GM19463 (cell line): ENCODE measurements at regions not wholly inside any gene's neighbourhood (a gene's known extent, or its start where the extent isn't known, plus 50 kb on each side); places are given as distances from the start of the nearest gene placed in this dataset.

ENCODE experiments used
- ATAC-seq: cut with Tn5 transposase; IDR thresholded peaks from one replicate; pipeline ENCODE4 v1.9.1; 2021; ENCODE audit warnings: mild to moderate bottlenecking, moderate library complexity; ENCODE audit not compliant: unreplicated experiment

DNA sequence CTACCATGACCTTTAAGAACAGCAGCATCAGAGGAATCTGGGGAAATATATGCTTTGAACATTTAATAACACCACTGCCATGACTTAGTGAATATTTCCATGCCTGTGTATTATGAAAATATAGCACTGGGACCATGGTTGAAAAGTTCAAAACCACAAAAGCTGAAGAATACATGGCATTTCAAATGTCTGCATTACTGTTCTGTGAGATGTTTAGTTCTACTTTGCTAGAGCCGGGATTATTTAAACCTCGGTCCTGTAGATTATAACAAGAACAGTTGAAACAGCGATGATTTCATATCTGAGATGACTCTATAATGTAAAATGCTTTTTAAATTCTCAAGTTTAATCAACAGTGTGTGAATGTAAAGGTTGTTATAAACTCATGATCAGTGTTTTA is 126.7 kb upstream of the AGA start:
- ATAC-seq, result no peak

DNA sequence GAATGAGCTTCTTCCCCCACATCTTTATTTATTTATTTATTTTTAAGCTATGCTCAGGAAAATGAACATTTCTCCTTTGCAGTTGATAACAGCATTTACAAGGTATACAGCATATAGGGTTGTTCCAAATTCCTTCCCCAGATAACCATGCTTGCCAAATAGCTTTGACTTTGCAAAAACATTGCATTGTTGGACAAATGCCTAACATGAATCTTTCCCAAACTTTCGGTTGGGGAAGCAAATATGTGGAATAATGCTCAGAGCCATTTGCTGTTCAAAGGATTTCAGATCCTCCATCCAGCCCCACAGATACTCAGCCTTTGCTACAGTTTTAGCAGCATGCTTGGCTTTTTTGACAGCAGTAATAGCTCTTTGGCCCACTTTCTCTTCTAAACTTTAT is 127.2 kb upstream of the AGA start:
- no peak for ATAC-seq

DNA sequence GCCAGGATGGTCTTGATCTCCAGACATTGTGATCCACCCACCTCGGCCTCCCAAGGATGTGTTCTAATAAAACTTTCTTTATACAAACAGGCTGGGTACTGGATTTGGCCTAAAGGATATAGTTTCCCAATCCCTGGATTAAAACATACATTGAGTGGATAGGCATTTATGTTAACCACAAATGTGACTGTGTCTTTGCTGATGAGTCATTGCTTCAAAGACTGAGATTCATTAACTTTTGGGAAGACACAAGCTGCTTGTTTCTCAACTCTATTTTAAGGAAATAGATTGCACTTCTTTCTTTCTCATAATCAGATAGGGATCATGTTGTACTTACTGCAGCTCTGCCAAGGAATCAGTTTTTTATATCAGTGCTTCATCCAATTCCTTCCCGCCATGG is 131.3 kb upstream of the AGA start:
- ATAC-seq, result no peak

DNA sequence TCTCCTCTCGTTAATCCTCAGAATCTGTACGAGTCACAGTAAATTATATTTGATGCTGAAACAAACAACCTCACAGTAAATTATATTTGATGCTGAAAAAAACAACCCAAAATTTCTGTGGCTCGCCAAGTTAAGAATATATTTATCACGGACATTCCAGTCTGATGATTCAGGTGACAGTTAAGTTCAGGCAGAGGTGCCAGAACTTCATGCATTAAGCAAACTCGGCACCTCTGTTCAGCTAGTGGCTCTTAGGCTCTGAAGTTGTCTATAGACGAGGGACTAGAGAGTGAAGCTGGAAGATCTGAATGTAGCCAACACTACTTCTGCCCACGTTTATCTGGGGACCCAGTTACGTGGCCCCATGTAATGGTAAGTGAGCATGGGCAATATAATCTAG is 132.2 kb upstream of the AGA start:
- no peak for ATAC-seq

DNA sequence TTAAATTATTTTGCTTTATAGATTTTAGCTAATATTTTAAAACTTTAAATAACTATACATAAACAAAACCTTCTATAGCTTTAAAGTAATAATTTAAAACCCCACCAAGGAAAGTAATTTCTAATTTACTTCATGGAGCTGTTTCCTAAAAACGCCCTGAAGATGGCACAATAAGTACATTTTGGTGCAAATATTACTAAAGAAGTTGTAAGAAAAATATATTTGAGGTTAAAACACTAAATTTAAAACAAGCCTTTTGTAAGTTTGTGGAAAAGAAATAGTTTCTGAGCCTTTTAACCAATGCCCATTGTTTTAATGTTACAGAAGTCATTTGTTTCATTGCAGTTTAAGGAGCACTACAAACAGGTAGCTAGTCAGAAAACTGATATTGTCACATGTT is 137.4 kb upstream of the AGA start:
- ATAC-seq, result no peak

DNA sequence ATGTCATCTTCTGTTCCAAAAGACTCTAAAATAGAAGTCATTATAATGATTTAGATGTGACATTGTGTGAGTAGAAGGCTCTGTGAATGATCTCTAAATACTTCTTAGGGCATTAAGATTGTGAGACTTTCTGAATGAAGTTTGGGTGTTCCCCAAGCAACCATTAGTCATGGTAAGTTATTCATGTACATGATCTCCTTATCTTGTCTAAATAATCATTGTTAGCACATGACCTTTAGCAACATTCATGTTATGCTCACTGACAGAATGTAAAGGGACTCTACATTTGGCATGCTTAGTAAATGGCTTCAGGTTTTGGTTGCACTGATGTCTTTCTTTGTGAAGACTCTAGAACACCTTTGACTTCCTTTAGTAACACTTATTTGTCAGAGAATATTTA is 140.8 kb upstream of the AGA start:
- no peak for ATAC-seq

DNA sequence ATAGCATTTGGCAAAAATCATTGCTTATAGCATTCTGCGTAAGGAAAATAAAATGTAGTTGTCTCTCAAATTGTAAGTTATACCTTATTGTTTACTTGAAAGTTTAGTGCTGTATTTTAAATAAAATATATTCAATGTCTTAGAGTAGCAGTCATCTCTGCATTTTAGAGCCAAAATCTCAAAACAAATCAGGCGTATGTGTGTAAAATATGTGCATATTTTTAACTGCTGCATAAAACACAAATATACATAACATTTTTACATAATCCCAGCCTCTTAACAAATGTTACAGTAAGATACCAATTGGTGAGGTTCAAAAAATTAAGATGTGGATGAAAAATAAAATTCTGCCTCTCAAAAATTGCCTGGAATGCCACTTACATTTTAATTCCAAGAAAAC is 145.8 kb upstream of the AGA start:
- no peak for ATAC-seq

DNA sequence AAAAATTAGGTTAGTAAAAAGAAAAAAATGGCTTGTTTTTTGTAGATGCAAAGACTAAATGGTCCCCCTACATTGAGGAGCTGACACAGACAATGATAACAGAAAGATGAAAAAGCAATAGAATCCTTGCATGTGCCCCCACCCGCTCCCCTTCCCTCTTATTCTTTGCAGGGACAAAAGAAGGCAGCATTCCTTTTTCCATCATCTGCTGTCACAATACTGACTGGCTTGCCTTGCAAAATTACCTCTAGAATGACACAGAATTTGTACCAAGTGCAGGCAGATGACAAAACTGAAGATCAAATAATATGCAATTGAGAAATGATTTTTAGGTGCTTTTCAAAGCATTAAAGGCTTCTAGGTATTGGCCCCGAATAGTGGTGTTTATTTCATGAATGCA is 153.1 kb upstream of the AGA start:
- no peak for ATAC-seq

DNA sequence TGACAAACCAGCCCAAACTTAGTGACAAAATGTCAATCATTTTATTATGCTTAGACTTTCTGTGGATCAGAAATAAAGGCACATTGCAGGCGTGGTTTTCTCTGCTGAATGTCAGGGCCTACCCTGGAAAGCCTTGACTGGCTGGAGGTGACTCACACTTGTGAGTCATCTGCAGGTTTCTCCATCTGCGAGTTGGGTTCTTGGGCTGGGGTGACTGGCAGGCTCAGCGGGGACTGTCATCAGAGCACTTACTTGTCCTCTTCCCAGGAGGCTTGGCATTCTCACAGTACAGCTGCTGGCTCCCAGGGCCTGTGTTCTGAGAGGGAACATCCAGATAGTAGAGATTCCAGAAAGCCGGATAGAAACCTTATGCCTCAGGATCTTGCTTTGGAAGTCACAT is 153.8 kb upstream of the AGA start:
- ATAC-seq, result peak; percentile 83

DNA sequence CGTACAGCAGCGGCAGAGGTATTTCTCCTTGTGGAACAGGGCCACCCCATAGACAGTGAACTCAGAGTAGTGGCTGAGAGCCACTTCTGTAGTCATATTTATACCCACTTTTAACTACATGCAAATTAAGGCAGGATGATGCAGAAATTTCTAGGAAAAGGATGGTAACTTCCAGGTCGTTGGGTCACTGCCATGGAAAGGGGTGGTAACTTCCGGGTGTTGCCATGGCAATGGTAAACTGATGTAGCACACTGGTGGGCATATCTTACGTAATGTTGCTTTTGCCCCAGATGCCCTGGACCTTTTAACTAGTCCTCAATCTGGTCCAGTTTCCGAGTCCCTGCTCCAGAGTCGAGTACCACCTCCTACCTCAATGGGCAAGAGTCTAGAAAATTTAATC is 154.8 kb upstream of the AGA start:
- ATAC-seq, result no peak

DNA sequence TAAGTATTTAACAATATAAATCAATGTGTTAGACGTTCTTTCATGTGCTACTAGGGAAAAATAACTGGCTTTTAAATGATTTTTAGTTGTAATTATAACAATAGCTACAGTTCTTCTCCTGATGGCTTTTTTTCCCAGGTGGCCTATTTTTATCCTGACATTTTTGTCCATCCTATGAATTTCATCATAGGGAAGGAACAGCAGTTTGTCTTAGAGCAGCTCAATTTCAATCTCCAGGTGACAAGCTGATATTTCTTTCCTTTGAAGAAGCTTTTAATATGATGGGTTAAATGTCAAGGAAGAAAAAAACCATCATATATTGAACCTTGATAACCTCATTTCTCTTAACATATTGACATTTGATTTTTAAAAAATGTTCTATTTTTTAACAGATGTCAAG is 163.0 kb upstream of the AGA start:
- ATAC-seq, result no peak

DNA sequence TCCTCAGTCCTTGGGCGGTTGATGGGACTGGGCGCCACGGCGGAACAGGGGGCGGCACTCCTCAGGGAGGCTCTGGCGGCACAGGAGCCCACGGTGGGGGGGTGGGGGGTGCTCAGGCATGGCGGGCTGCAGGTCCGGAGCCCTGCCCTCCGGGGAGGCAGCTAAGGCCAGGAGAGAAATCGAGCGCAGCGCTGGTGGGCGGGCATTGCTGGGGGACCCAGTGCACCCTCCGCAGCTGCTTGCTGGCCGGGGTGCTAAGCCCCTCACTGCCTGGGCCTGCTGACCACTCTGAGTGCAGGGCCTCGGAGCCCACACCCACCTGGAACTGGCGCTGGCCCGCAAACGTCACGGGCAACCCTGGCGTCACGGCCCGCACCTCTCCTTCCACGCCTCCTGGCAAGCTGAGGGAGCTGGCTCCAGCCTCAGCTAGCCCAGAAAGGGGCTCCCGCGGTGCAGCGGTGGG is 164.9 kb upstream of the AGA start:
- no peak for ATAC-seq

DNA sequence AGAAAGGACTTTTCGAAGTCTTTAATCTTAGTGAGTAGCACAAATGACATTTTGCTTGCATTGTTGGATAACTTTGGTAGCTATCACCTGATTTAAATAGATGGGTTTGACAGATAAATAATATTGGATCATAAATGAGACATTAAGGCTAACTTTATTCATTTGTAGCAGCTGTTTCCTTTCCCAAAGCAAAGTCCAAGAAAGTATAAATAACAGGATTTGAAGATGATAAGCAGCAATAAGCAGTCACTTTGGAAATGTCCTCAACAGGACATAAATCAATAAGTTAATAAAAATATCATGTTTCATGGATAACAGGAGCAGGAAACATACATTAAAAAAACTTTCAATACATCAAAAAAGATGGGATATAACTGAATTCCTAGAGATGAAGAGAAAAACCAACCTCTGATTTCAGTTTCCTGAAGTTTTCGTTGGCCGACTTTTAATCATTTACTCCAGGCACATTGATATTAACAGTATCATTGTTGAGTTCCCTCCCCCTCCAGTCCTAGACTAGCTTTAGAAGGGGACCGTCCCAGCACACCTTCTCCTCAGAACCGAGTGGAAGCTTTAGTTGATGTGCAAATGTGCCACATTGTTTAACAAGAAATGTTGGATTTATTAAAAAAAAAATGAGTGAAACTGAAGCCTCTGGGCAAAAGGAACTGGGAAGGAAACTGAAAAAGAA is 169.9 kb upstream of the AGA start:
- ATAC-seq, result no peak

DNA sequence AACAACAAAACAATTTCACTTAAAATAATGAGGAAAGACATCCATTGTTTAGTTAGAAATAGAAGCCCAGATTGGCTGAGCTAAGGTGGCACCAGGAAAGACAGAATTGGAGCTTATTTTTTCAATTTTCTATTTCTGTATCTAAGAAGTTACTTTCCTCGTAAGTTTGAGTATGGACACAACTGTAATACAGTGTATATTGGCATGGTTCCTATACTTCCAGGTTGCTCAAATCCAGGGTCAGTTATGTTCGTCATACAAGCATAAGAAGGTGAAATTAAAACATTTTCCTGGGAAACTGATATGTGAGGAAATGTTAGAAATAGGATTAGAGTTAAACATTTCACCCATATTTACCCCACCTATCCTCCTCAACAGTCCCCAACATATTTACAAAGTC is 170.4 kb upstream of the AGA start:
- ATAC-seq, result no peak

DNA sequence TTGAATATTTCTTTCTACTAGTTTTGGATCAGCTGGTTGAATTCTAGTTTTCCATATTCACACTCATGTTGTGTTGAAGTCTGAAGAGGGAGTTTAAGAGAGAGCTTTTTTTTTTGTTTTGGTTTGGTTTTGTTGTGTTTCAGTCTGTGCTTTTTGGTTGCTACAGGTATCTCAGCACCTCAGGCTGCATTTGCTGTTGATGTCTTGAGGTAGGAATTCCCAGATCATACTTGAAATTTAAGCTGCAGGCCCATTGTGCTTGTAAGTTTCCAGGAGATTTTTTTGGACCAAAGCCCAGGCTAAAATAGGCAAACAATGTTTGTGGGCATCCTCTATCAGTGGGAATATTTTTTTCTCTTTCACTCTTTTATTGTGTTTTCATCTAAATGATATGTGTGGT is 190.2 kb upstream of the AGA start:
- no peak for ATAC-seq

DNA sequence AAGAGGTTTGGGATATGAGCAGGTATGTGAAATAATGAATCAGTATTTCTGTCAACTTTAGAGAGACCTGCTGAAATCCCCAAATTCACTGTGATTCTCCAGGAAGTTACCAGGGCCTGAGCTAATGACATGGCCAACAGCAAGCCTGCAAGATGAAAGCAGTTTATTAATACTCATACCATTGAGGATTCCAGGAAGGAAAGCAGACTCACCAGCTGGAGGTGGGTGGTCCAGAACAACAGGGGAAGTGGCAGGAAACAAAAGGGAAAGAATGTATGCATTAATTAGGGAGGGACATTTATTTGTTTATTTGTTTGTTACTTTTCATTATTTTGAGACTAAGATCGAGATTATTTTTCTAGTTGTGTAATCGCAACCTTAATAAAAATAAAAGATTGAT is 196.6 kb upstream of the AGA start:
- no peak for ATAC-seq

DNA sequence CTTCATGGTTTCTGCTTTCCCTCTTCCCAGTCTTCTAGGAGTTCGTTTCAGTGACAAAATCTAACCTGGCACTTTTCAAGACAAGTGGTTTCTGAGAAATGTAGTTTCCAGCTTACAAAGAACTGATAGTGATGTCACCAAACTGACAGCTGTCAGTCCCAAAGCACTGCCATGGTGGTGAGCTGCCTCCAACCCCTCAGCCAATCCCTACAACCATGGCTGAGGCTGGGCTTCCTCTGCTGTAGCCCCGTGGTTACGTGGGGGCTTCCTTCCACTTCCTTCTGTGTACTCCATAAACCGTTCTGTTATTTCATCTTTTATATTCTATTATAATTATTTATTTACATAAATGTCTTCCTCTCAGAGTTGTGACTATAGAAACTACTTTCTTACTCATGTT is 198.6 kb upstream of the AGA start:
- no peak for ATAC-seq

DNA sequence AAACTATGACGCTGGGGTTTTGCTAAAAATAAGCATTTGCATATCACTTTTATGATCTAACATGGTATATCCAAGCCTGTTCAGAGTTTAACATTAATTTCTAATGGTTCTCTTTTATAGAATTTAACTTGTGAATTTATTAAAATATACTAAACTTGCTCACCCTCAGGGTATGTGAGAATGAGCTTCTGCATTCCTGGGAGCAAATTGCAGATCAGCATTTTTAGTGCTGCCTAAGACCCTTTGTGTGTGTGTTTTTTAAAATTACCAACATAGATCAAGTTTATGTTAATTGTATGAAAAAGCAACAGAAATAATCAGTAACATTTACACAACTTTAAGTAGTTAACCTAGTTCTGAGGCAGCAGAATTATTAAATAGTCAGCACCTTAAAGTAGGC is 218.0 kb upstream of the AGA start:
- ATAC-seq, result no peak

DNA sequence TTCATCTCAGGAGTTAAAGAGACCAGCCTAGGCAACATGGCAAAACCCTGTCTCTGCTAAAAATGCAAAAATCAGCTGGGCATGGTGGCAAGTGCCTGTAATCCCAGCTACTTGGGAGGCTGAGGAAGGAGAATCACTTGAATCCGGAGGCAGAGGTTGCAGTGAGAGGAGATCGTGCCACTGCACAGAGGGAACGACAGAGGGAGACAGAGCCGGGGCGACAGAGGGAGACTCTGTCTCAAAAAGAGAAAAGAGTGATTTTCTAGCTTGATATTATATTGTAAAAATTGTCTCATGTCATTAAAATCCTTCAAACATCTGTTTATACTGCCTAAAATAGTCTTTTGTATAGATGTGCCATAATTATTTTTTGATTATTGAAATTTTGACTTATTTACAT is 225.4 kb upstream of the AGA start:
- no peak for ATAC-seq

DNA sequence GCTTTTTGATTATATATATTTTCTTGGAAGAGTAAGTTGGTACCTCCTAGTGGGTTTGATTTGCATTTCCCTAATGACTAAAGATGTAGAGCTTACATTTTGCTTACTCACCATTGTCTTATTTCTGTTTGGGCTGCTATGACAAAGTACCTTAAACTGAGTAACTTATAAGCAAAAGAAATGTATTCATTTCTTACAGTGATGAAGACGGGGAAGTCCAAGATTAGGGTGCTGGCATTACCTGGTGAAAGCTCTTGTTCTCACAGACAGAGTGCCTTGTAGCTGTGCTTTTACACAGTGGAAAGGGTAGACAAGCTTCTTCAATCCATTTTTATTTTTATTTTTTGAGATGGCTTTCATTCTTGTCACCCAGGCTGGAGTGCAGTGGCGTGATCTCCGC is 229.2 kb upstream of the AGA start:
- ATAC-seq, result no peak

DNA sequence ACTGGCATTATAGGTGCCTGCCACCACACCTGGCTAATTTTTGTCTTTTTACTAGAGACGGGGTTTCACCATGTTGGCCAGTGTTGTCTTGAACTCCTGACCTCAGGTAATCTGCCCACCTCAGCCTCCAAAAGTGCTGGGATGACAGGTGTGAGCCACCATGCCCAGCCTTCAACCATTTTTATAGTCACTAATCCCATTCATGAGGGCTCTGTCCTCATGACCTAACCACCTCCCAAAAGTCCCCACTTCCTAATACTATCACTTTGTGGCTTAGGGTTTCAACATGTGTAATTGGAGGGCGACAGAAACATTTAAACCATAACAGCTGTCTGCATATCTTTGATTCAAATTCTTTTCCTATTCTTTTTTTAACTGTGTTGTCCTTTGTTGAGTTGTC is 229.6 kb upstream of the AGA start:
- no peak for ATAC-seq

DNA sequence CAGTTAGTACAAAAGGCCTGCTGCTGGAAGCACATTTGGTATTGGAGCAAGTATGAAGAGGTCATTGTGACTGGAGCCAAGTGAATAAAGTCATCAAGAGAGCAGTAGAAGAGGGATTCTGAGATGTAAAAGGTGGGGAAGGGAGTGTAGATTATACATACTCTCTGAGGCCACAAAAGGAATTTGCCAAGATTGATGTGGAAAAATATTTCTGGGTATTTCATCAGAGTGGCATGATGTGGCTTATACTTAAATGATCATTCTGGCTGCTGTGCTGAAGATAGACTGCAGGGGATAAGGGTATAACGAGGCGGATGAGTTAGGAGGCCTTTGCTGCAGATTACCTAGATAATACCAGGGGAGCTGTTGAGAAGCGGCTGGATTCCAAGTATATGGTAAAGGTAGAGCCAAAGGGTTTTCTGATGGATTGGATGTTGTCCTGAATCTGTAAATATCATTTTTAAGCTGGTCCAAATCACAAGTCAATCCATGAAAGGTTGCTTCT is 231.8 kb upstream of the AGA start:
- no peak for ATAC-seq

DNA sequence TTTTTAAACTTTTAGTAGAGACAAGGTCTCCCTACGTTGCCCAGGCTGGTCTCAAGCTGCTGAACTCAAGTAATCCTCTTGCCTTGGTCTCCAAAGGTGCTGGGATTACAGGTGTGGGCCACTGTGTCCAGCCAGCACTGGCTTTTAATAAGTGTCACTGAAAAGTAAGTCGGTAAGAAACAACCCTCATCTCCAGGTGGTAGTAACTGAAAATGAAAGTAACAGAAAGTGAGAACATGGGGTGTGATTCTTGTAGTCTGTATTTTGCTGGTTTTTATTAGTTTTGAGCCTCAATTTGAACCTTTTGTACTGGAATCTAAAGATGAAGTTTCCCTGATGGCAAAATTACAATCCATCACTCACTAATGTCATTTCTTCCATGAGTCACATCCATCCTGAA is 238.1 kb upstream of the AGA start:
- peak; percentile 63 for ATAC-seq
